Type B pancreatic cell (in vitro differentiated cells): ENCODE measurements at regions not wholly inside any gene's neighbourhood (a gene's known extent, or its start where the extent isn't known, plus 50 kb on each side); places are given as distances from the start of the nearest gene placed in this dataset.
A peak's percentile ranks its signal among the peaks of the same experiment; 100 is the strongest.

Experiments
- DNase-seq: peaks from one replicate; pipeline ENCODE4 v3.0.0; 2021; ENCODE audit warnings: mixed read lengths; ENCODE audit not compliant: unreplicated experiment; ENCODE audit errors: extremely low spot score
- H3K27ac Mint-ChIP-seq: 2 replicates; pipeline ENCODE4 v1.8.0; 2021; ENCODE audit warnings: mild to moderate bottlenecking, mixed read lengths
- H3K27me3 Mint-ChIP-seq: 2 replicates; pipeline ENCODE4 v1.8.0; 2021; ENCODE audit warnings: mixed read lengths
- H3K36me3 Mint-ChIP-seq: 2 replicates; pipeline ENCODE4 v1.8.0; 2021; ENCODE audit warnings: mixed read lengths
- H3K4me1 Mint-ChIP-seq: one replicate; pipeline ENCODE4 v1.8.0; 2021; ENCODE audit warnings: mixed read lengths; ENCODE audit not compliant: unreplicated experiment
- H3K4me3 Mint-ChIP-seq: 2 replicates; pipeline ENCODE4 v1.8.0; 2021; ENCODE audit warnings: mild to moderate bottlenecking, mixed read lengths
- H3K9me3 Mint-ChIP-seq: 2 replicates; pipeline ENCODE4 v1.8.0; 2021; ENCODE audit warnings: mixed read lengths
- CTCF ChIP-seq: fragments of 200-600 bp; sonication (generic); conservative IDR thresholded peaks from 2 replicates; pipeline ENCODE4 v1.5.0; 2021; ENCODE audit warnings: antibody characterized with exemption, mild to moderate bottlenecking

- peaks cover 8% of the 10 kb centered on the region for H3K4me1 Mint-ChIP-seq
- DNase-seq, result no peak
- H3K27me3 Mint-ChIP-seq, result peaks cover 4% of the 10 kb centered on the region
- no peak overlapping the region for H3K4me3 Mint-ChIP-seq
- TF ChIP-seq CTCF, result no peak
- no peaks in the 10 kb centered on the region for H3K36me3 Mint-ChIP-seq
- no peak overlapping the region for H3K27ac Mint-ChIP-seq
- H3K9me3 Mint-ChIP-seq, result no peaks in the 10 kb centered on the region
Measured at GRCh38 chr16:79337906-79338305, 262.6 kb downstream of the MAF start.

- Mint-ChIP-seq H3K36me3 (no peaks in the 10 kb centered on the region), H3K9me3 (peaks cover 2% of the 10 kb centered on the region), H3K4me3 (no peak overlapping the region), H3K27me3 (peaks cover 3% of the 10 kb centered on the region), H3K27ac (no peak overlapping the region), H3K4me1 (peaks cover 8% of the 10 kb centered on the region)
- TF ChIP-seq CTCF, result no peak
- no peak for DNase-seq
Measured at GRCh38 chr16:79336437-79337229, 263.9 kb downstream of the MAF start.

- Mint-ChIP-seq H3K27ac (no peak overlapping the region), H3K4me3 (no peak overlapping the region), H3K4me1 (peaks cover 8% of the 10 kb centered on the region), H3K27me3 (peaks cover 10% of the 10 kb centered on the region), H3K9me3 (peaks cover 5% of the 10 kb centered on the region), H3K36me3 (no peaks in the 10 kb centered on the region)
- no peak for DNase-seq
- peak; percentile 68 for TF ChIP-seq CTCF
Measured at GRCh38 chr16:79334127-79334526, 266.4 kb downstream of the MAF start.

- Mint-ChIP-seq H3K27ac (no peak overlapping the region), H3K4me1 (peaks cover 6% of the 10 kb centered on the region)
- TF ChIP-seq CTCF, result no peak
Measured at GRCh38 chr16:79331066-79331465, 269.5 kb downstream of the MAF start.

GRCh38 chr16:79329967-79330366 lies 270.6 kb downstream of the MAF start:
- no peaks in the 10 kb centered on the region for H3K36me3 Mint-ChIP-seq

More at GRCh38 chr16:79331066-79331465, 269.5 kb downstream of the MAF start:
- peaks cover 5% of the 10 kb centered on the region for H3K9me3 Mint-ChIP-seq
- H3K4me3 Mint-ChIP-seq, result no peak overlapping the region
- no peak for DNase-seq
- H3K36me3 Mint-ChIP-seq, result no peaks in the 10 kb centered on the region
- peaks cover 15% of the 10 kb centered on the region for H3K27me3 Mint-ChIP-seq

More at GRCh38 chr16:79329967-79330366, 270.6 kb downstream of the MAF start:
- peaks cover 5% of the 10 kb centered on the region for H3K9me3 Mint-ChIP-seq
- H3K4me1 Mint-ChIP-seq, result peaks cover 6% of the 10 kb centered on the region
- no peak for DNase-seq
- peaks cover 19% of the 10 kb centered on the region for H3K27me3 Mint-ChIP-seq
- no peak overlapping the region for H3K4me3 Mint-ChIP-seq
- TF ChIP-seq CTCF, result no peak
- H3K27ac Mint-ChIP-seq, result no peak overlapping the region
